Peyer's patch (tissue), 4 donors: ENCODE measurements at regions not wholly inside any gene's neighbourhood (a gene's known extent, or its start where the extent isn't known, plus 50 kb on each side); places are given as distances from the start of the nearest gene placed in this dataset.

Source experiments
- POLR2A ChIP-seq, 2 donors: fragments of 450-650 bp; IDR thresholded peaks; one replicate each; pipeline ENCODE4 v1.5.1; 2017; ENCODE audit warnings: antibody characterized with exemption in 2 of 2, mild to moderate bottlenecking in 2 of 2, moderate library complexity in 2 of 2
- TF ChIP-seq, protein P1 (sequence below), 6 experiments: fragments of 450-650 bp in 4 of 6; fragments of 200-600 bp in 2 of 6; sonication (generic) in 1 of 6; IDR thresholded peaks; one replicate each; pipeline ENCODE4 v1.5.1; 2017 to 2019; ENCODE audit warnings: antibody characterized with exemption in 6 of 6, mild to moderate bottlenecking in 3 of 6, moderate library complexity in 1 of 6

DNA sequence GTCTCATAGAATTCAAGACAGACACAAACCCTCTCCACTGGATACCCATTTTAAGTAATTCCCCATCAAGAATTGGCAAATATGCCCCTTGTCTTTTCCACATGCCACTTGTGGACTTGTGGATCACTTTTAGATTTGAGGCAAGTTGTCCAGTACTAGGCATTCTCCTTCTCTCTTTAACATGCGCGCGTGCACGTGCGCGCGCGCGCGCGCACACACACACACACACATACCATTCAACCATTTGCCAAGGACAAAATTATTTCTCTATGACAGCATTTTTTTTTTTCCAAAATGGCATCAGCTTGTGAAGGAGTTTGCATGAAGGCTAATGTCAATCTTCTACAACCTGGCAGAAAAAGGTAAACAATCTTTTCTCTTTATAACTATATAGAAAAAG, 1325.7 kb upstream of the IGFBP7 start:
- TF ChIP-seq, protein P1, sequence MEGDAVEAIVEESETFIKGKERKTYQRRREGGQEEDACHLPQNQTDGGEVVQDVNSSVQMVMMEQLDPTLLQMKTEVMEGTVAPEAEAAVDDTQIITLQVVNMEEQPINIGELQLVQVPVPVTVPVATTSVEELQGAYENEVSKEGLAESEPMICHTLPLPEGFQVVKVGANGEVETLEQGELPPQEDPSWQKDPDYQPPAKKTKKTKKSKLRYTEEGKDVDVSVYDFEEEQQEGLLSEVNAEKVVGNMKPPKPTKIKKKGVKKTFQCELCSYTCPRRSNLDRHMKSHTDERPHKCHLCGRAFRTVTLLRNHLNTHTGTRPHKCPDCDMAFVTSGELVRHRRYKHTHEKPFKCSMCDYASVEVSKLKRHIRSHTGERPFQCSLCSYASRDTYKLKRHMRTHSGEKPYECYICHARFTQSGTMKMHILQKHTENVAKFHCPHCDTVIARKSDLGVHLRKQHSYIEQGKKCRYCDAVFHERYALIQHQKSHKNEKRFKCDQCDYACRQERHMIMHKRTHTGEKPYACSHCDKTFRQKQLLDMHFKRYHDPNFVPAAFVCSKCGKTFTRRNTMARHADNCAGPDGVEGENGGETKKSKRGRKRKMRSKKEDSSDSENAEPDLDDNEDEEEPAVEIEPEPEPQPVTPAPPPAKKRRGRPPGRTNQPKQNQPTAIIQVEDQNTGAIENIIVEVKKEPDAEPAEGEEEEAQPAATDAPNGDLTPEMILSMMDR (IDR thresholded peaks at IDR 0.05): no peak
- TF ChIP-seq POLR2A (IDR thresholded peaks at IDR 0.05): no peak
